Stomach (tissue), 4 donors: ENCODE measurements at regions not wholly inside any gene's neighbourhood (a gene's known extent, or its start where the extent isn't known, plus 50 kb on each side); places are given as distances from the start of the nearest gene placed in this dataset.

Source experiments
- CTCF ChIP-seq, 7 experiments: fragments of 450-650 bp in 4 of 7; fragments of 200-600 bp in 3 of 7; sonication (generic) in 3 of 7; IDR thresholded peaks; one replicate each; pipeline ENCODE4 v1.5.1; 2016 to 2019; ENCODE audit warnings: antibody characterized with exemption in 7 of 7, control low read depth in 2 of 7, mild to moderate bottlenecking in 1 of 7
- EP300 ChIP-seq: sonication (generic); formaldehyde crosslinking; IDR thresholded peaks from one replicate; pipeline ENCODE4 v1.6.1; 2017; ENCODE audit warnings: antibody characterized with exemption
- POLR2A ChIP-seq, 4 donors: fragments of 450-650 bp; IDR thresholded peaks; one replicate each; pipeline ENCODE4 v1.6.1; 2016; ENCODE audit warnings: antibody characterized with exemption in 4 of 4, control low read depth in 2 of 4, mild to moderate bottlenecking in 1 of 4, moderate library complexity in 1 of 4

DNA sequence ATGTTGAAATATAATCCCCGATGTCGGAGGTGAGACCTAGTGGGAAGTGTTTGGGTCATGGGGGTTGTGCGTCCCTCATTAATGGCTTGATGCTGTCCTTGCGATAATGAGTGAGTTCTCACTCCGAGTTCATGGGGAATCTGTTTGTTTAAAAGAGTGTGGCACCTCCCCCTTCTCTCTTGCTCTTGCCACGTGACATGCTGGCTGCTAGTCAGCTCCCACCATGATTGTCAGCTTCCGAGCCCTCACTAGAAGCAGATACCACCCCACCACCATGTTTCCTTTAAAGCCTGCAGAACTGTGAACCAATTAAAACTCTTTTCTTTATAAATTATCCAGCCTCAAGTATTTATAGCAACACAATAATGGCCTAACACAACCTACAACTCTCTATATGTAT lies 166.3 kb upstream of the MBNL1 start:
- no peak for TF ChIP-seq CTCF (IDR thresholded peaks at IDR 0.05)
- TF ChIP-seq POLR2A (IDR thresholded peaks at IDR 0.05) = no peak
- no peak for TF ChIP-seq EP300
